ENCODE measurements at regions not wholly inside any gene's neighbourhood (a gene's known extent, or its start where the extent isn't known, plus 50 kb on each side); places are given as distances from the start of the nearest gene placed in this dataset.

DNA sequence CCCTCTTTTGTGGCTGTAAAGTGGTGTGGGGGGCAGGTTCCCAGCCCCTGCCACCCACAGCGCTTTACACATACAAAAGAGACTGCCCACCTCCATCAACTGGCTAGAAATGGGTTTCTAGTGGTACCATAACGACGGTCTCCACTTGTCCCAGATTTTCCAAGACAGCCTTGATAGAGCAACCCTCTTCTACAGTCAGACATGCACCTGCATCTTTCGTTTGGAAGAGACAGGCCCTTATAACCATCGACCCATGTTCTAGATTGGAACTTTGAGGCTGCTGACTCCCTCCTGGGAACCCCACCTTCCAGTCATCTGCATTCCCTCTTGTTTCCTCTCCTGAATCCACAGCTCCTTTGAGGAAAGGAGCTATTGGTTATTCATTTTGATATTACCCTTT is 63.1 kb downstream of the GSX1 start:
- Histone ChIP-seq H3K4me3 (ENCODE audit: low read depth, low read length) (no peak overlapping the region), H3K27me3 (replicated peaks; ENCODE audit: control insufficient read depth, insufficient read depth, low read length) (no peaks in the 10 kb centered on the region), H3K4me1 (peaks cover 37% of the 10 kb centered on the region), H3K36me3 (ENCODE audit: control insufficient read depth, insufficient read depth, low read length) (no peaks in the 10 kb centered on the region), H3K9me3 (no peaks in the 10 kb centered on the region)
- ChIA-PET POLR2A (no interaction called here), CTCF (interaction anchor here (0.6 kb wide), 1 partner anchor 29 kb away, joined by 3 read pairs; no protein-coding TSS in a partner anchor)
- Mint-ChIP-seq H3K9me3 (ENCODE audit: unreplicated experiment) (no peaks in the 10 kb centered on the region), H3K27me3 (ENCODE audit: insufficient read depth, unreplicated experiment) (no peaks in the 10 kb centered on the region), H3K4me3 (ENCODE audit: unreplicated experiment) (no peak overlapping the region), H3K4me1 (ENCODE audit: low read depth, unreplicated experiment) (peaks cover 30% of the 10 kb centered on the region), H3K36me3 (ENCODE audit: insufficient read depth, unreplicated experiment) (no peaks in the 10 kb centered on the region), H3K27ac (ENCODE audit: unreplicated experiment) (no peak overlapping the region)
- BruUV-seq (replicated peaks): no TSS peak
- DNase-seq: no peak
- intact Hi-C loops (cut with micrococcal nuclease; ENCODE audit: unreplicated experiment): no loop called here
- TF ChIP-seq, protein P1, sequence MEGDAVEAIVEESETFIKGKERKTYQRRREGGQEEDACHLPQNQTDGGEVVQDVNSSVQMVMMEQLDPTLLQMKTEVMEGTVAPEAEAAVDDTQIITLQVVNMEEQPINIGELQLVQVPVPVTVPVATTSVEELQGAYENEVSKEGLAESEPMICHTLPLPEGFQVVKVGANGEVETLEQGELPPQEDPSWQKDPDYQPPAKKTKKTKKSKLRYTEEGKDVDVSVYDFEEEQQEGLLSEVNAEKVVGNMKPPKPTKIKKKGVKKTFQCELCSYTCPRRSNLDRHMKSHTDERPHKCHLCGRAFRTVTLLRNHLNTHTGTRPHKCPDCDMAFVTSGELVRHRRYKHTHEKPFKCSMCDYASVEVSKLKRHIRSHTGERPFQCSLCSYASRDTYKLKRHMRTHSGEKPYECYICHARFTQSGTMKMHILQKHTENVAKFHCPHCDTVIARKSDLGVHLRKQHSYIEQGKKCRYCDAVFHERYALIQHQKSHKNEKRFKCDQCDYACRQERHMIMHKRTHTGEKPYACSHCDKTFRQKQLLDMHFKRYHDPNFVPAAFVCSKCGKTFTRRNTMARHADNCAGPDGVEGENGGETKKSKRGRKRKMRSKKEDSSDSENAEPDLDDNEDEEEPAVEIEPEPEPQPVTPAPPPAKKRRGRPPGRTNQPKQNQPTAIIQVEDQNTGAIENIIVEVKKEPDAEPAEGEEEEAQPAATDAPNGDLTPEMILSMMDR (IDR thresholded peaks at IDR 0.05; ENCODE audit: insufficient read depth in 1 of 2, low read depth in 1 of 2, low read length in 1 of 2, severe bottlenecking in 1 of 2, unreplicated experiment in 1 of 2): no peak

DNA sequence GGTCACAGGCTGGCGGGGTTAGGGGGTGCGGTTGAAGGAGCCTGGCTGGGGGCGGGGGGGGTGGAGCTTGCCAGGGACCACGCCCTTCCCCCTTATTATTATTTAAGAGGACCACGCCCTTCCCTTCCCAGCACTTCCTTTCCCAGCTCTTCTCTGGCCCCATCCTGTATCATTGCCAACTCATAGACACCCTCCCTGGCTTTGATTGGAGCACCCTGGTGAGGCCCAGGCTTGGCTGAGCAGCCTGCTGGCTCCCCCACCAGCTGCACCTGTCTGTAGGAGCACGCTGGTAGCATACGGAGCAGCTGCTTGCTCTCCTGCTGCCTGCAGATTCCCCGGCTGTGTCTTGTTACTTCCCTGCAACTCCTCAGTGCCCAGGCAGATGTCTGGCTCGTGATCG is 62.5 kb upstream of the PDX1 start:
- intact Hi-C loops (cut with micrococcal nuclease; ENCODE audit: unreplicated experiment): no loop called here
- Mint-ChIP-seq H3K4me1 (ENCODE audit: low read depth, unreplicated experiment) (peaks cover 21% of the 10 kb centered on the region), H3K4me3 (ENCODE audit: unreplicated experiment) (no peak overlapping the region), H3K9me3 (ENCODE audit: unreplicated experiment) (no peaks in the 10 kb centered on the region), H3K36me3 (ENCODE audit: insufficient read depth, unreplicated experiment) (no peaks in the 10 kb centered on the region), H3K27me3 (ENCODE audit: insufficient read depth, unreplicated experiment) (no peaks in the 10 kb centered on the region), H3K27ac (ENCODE audit: unreplicated experiment) (no peak overlapping the region)
- no peak for DNase-seq
- POLR2A ChIA-PET: no interaction called here
- CTCF ChIA-PET: no interaction called here
- no peaks in the 10 kb centered on the region for H3K36me3 ChIP-seq (ENCODE audit: control insufficient read depth, insufficient read depth, low read length)
- H3K27me3 ChIP-seq (replicated peaks; ENCODE audit: control insufficient read depth, insufficient read depth, low read length): no peaks in the 10 kb centered on the region
- H3K4me3 ChIP-seq (ENCODE audit: low read depth, low read length): no peak overlapping the region
- no peaks in the 10 kb centered on the region for H3K9me3 ChIP-seq
- TF ChIP-seq, protein P1 (IDR thresholded peaks at IDR 0.05; ENCODE audit: insufficient read depth in 1 of 2, low read depth in 1 of 2, low read length in 1 of 2, severe bottlenecking in 1 of 2, unreplicated experiment in 1 of 2): no peak
- H3K4me1 ChIP-seq: peaks cover 34% of the 10 kb centered on the region
- BruUV-seq (replicated peaks): no TSS peak

DNA sequence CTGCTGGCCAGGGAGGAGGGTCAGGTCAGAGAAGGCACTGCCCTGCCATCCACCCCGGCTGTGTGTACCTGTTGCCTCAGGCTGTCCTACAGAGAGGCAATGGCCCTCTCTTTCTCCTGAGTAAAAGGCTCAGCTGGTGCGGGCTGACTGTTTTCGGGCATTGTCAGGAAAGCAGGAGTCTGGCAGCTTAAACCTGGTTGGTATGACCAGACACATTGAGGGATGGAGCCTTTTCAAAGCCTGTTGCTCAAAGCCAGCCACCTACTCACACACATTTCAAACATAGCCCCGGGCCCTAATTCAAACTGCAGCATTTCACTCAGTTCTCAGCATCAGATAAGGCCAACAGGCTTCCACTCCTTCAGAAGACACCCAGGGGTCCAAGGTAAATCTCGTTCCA is 61.8 kb upstream of the PDX1 start:
- Histone ChIP-seq H3K36me3 (ENCODE audit: control insufficient read depth, insufficient read depth, low read length) (no peaks in the 10 kb centered on the region), H3K9me3 (no peaks in the 10 kb centered on the region), H3K4me3 (ENCODE audit: low read depth, low read length) (no peak overlapping the region), H3K4me1 (peaks cover 27% of the 10 kb centered on the region), H3K27me3 (replicated peaks; ENCODE audit: control insufficient read depth, insufficient read depth, low read length) (no peaks in the 10 kb centered on the region)
- ChIA-PET POLR2A (no interaction called here), CTCF (no interaction called here)
- Mint-ChIP-seq H3K36me3 (ENCODE audit: insufficient read depth, unreplicated experiment) (no peaks in the 10 kb centered on the region), H3K4me3 (ENCODE audit: unreplicated experiment) (no peak overlapping the region), H3K4me1 (ENCODE audit: low read depth, unreplicated experiment) (peaks cover 15% of the 10 kb centered on the region), H3K27ac (ENCODE audit: unreplicated experiment) (no peak overlapping the region), H3K9me3 (ENCODE audit: unreplicated experiment) (no peaks in the 10 kb centered on the region), H3K27me3 (ENCODE audit: insufficient read depth, unreplicated experiment) (no peaks in the 10 kb centered on the region)
- BruUV-seq (replicated peaks): no TSS peak
- TF ChIP-seq, protein P1 (IDR thresholded peaks at IDR 0.05; ENCODE audit: insufficient read depth in 1 of 2, low read depth in 1 of 2, low read length in 1 of 2, severe bottlenecking in 1 of 2, unreplicated experiment in 1 of 2): no peak
- intact Hi-C loops (cut with micrococcal nuclease; ENCODE audit: unreplicated experiment): no loop called here
- DNase-seq: no peak
